Lung (tissue), 11 donors: ENCODE measurements at regions not wholly inside any gene's neighbourhood (a gene's known extent, or its start where the extent isn't known, plus 50 kb on each side); places are given as distances from the start of the nearest gene placed in this dataset.

Experiments used
- ATAC-seq: fragments of 200-7000 bp; cut with Tn5 transposase; one replicate; pipeline ENCODE4 v1.9.1; 2020; ENCODE audit warnings: moderate number of reproducible peaks; ENCODE audit not compliant: insufficient read depth, low FRiP score
- DNase-seq, 3 donors: peaks; one replicate each; pipeline ENCODE4 v3.0.0-alpha.2; 2013 to 2017
- H3K27ac ChIP-seq, 2 donors: one replicate each; pipeline ENCODE4 v1.5.1; 2013; ENCODE audit warnings: mild to moderate bottlenecking in 2 of 2, moderate library complexity in 2 of 2, control low read depth in 1 of 2, inconsistent platforms in 1 of 2, low read depth in 1 of 2, low read length in 1 of 2
- H3K27me3 ChIP-seq, 3 donors: one replicate each; pipeline ENCODE4 v1.5.1; 2013; ENCODE audit warnings: low read length in 2 of 3; ENCODE audit not compliant: control insufficient read depth in 3 of 3, insufficient read depth in 3 of 3
- H3K36me3 ChIP-seq, 4 donors: one replicate each; pipeline ENCODE4 v1.5.1; 2013; ENCODE audit warnings: low read length in 4 of 4, mild to moderate bottlenecking in 1 of 4, moderate library complexity in 1 of 4; ENCODE audit not compliant: control insufficient read depth in 4 of 4, insufficient read depth in 4 of 4
- H3K4me1 ChIP-seq, 5 donors: one replicate each; pipeline ENCODE4 v1.5.1; 2013; ENCODE audit warnings: low read length in 5 of 5, mild to moderate bottlenecking in 2 of 5, moderate library complexity in 1 of 5; ENCODE audit not compliant: control insufficient read depth in 5 of 5, insufficient read depth in 5 of 5
- H3K4me3 ChIP-seq: one replicate; pipeline ENCODE4 v1.5.1; 2013; ENCODE audit warnings: mild to moderate bottlenecking, control low read depth, moderate library complexity
- H3K9ac ChIP-seq, 2 donors: one replicate each; pipeline ENCODE4 v1.5.1; 2013; ENCODE audit warnings: low read length in 2 of 2, control low read depth in 1 of 2; ENCODE audit not compliant: insufficient read depth in 1 of 2
- H3K9me3 ChIP-seq, 4 donors: one replicate each; pipeline ENCODE4 v1.5.1; 2013; ENCODE audit warnings: low read length in 3 of 4, mild to moderate bottlenecking in 1 of 4, moderate library complexity in 1 of 4; ENCODE audit not compliant: control insufficient read depth in 4 of 4, insufficient read depth in 3 of 4
- WGBS, 2 donors: extraction: QIAGEN DNeasy Blood & Tissue Kit; methylation state at CpG; one replicate each; pipeline ENCODE4 v1.1.7; 2013; 5-methylcytosine and 5-hydroxymethylcytosine counted together
- TF ChIP-seq, protein P1 (sequence below): IDR thresholded peaks from 2 replicates; pipeline ENCODE4 v1.5.1; 2012; ENCODE audit warnings: mild to moderate bottlenecking; ENCODE audit errors: control extremely low read depth, extremely low read depth
- donor health status: control.
- donor health status: control.
- donor health status: Bipolar disorder and iron deficiency.
- donor health status: healthy.
- donor health status: DM: yes; HTN: yes; CAD: no.

DNA sequence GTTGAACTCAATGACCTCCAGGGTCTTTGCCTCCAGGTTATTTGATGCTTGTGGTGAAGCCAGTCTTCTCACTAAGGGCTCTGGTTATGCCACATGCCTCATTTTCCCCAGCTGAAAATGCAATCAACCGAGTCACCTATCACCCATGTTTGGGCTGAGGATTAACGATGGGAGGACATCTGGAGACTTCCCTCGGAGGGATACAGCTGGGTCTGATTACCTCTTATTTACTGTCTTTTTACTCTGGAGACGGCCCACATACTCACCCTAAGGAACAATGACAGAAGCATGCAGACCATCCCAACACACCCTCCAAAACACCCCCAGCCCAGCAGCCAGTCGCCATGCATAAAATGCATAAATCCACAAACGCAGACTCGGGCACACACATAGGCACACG, 187.4 kb downstream of the OPA1 start:
- DNase-seq = no peak
- no peak overlapping the region for H3K9ac ChIP-seq
- peaks cover 0 to 29% (median 14%) of the 10 kb centered on the region in 5 donors for H3K4me1 ChIP-seq
- H3K9me3 ChIP-seq = no peaks in the 10 kb centered on the region
- no peak overlapping the region for H3K27ac ChIP-seq
- H3K27me3 ChIP-seq = no peaks in the 10 kb centered on the region
- TF ChIP-seq, protein P1, sequence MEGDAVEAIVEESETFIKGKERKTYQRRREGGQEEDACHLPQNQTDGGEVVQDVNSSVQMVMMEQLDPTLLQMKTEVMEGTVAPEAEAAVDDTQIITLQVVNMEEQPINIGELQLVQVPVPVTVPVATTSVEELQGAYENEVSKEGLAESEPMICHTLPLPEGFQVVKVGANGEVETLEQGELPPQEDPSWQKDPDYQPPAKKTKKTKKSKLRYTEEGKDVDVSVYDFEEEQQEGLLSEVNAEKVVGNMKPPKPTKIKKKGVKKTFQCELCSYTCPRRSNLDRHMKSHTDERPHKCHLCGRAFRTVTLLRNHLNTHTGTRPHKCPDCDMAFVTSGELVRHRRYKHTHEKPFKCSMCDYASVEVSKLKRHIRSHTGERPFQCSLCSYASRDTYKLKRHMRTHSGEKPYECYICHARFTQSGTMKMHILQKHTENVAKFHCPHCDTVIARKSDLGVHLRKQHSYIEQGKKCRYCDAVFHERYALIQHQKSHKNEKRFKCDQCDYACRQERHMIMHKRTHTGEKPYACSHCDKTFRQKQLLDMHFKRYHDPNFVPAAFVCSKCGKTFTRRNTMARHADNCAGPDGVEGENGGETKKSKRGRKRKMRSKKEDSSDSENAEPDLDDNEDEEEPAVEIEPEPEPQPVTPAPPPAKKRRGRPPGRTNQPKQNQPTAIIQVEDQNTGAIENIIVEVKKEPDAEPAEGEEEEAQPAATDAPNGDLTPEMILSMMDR = no peak
- ATAC-seq = no peak
- 68 to 71% methylated on average over 8 of the region's 8 CpGs for WGBS, 2 donors
- no peak overlapping the region for H3K4me3 ChIP-seq
- no peaks in the 10 kb centered on the region for H3K36me3 ChIP-seq

DNA sequence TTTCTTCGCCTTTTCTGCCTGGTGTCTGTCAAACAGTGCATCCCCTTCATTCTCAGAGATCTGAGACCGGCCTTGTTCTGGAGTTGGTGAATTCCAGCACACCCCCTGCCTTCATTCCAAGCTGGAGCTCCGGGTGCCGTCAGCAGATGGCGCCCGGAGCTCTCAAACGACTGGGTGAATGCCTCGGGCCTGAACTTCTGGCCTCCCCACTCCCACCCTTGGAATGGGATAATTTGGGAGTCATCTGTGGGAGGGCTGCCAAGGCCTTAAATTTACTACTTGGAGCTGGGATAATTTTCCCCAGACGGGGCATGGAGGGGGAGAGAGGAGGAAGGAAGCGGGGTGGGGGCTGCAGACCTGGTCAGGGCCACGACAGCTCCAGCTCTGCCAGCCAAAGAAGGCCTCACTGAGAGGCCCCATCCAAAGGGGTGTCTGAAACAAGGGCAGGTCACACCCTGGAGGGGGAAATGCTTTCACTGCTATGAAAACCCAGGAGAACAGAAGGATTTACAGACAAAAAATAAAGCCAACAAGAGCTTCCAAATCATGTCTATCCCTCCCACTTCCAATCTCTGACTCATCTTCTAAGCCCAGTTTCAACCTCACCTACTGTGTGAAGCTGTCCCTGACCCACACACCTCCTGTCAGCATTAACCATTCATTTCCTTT, 187.9 kb downstream of the OPA1 start:
- WGBS, 2 donors = 25 to 32% methylated on average over 11 of the region's 11 CpGs

DNA sequence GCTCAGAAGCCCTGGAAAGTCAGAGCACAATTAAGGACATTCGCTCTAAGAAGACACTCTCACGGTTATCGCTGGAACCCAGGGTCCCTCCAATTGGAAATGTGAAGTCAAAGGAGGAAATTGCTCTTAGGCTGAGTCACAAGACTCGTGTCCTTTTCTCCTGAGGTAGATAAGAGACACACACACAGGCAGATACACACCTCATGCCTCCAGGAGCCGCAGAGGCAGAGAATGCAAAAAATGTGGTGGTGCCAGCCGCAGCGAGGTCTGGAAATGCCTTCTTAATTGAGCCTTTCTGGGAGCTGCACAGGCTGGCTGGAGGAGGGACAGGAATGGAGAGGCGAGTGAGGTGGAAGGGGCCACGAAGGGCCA, 189.3 kb downstream of the OPA1 start:
- TF ChIP-seq, protein P1 = no peak
- no peak overlapping the region for H3K9ac ChIP-seq
- H3K4me3 ChIP-seq = no peak overlapping the region
- peaks cover 0 to 25% (median 15%) of the 10 kb centered on the region in 5 donors for H3K4me1 ChIP-seq
- H3K9me3 ChIP-seq = no peaks in the 10 kb centered on the region
- ATAC-seq = peak; percentile 63
- no peak overlapping the region for H3K27ac ChIP-seq
- H3K27me3 ChIP-seq = no peaks in the 10 kb centered on the region
- WGBS, 2 donors = 64 to 77% methylated on average over 9 of the region's 9 CpGs
- peak; percentile 47 to 65 (median 65) for DNase-seq
- H3K36me3 ChIP-seq = no peaks in the 10 kb centered on the region

More for the DNA sequence above, 187.9 kb downstream of the OPA1 start:
- Histone ChIP-seq H3K9ac (no peak overlapping the region), H3K27ac (no peak overlapping the region), H3K9me3 (no peaks in the 10 kb centered on the region), H3K27me3 (no peaks in the 10 kb centered on the region), H3K4me1 (peaks cover 0 to 29% (median 14%) of the 10 kb centered on the region in 5 donors), H3K36me3 (no peaks in the 10 kb centered on the region), H3K4me3 (no peak overlapping the region)
- peak; percentile 89 to 92 (median 91) for DNase-seq
- TF ChIP-seq, protein P1 = peak; percentile 33
- peak; percentile 72 for ATAC-seq

DNA sequence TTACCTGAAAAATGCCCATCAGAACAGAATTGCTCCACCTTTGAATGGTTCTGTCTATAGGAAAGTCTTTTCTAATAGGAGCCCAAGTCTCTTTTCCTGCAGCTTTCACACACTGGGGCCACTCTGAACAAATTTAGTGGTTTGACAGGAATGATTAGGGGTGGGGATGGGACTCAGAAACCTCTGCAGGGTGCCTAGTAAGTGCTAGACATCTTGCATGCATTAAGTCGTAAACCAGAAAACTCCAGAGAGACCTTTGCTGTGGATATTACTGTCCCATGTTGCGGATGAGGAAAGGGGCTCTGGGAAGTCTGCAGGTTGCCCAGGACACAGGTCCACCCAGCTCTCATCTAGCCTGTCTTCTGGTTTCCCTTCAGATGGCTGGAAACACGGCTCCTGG, 189.7 kb downstream of the OPA1 start:
- H3K4me3 ChIP-seq = no peak overlapping the region
- WGBS, 2 donors = 94 to 95% methylated on average over 3 of the region's 3 CpGs
- H3K27ac ChIP-seq = no peak overlapping the region
- ATAC-seq (no peak), DNase-seq (no peak)
- no peaks in the 10 kb centered on the region for H3K9me3 ChIP-seq
- H3K36me3 ChIP-seq = no peaks in the 10 kb centered on the region
- no peak overlapping the region for H3K9ac ChIP-seq
- TF ChIP-seq, protein P1 = no peak
- peaks cover 0 to 23% (median 11%) of the 10 kb centered on the region in 5 donors for H3K4me1 ChIP-seq
- H3K27me3 ChIP-seq = no peaks in the 10 kb centered on the region
